Activated CD4-positive, alpha-beta T cell treated with anti-CD3 and anti-CD28 coated beads, Interleukin-2, Interleukin-6, amounts not matched to agents 100 ng/mL and 50 ng/mL, durations not matched to agents 16 hours and 8 hours (primary cell): ENCODE measurements at regions not wholly inside any gene's neighbourhood (a gene's known extent, or its start where the extent isn't known, plus 50 kb on each side); places are given as distances from the start of the nearest gene placed in this dataset.
"Not testable (repeated sequence)": the region's sequence is repeated elsewhere in the genome, so short reads cannot be mapped to it uniquely, and the experiment has no call there.

Experiments used
- DNase-seq: peaks from one replicate; pipeline ENCODE4 v3.0.0-alpha.2; 2020

DNA sequence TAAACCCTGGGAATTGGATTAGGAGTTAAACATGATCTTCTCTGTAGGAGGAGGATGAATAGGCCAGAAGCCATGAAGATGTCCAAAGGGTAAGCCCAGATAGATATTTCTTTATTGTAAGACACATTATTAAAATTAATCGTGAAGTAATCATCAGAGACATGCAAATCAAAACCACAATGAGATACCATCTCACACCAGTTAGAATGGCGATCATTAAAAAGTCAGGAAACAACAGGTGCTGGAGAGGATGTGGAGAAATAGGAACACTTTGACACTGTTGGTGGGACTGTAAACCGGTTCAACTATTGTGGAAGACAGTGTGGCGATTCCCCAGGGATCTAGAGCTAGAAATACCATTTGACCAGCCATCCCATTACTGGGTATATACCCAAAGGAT is 741.2 kb upstream of the ZNF608 start:
- not testable (repeated sequence) for DNase-seq

DNA sequence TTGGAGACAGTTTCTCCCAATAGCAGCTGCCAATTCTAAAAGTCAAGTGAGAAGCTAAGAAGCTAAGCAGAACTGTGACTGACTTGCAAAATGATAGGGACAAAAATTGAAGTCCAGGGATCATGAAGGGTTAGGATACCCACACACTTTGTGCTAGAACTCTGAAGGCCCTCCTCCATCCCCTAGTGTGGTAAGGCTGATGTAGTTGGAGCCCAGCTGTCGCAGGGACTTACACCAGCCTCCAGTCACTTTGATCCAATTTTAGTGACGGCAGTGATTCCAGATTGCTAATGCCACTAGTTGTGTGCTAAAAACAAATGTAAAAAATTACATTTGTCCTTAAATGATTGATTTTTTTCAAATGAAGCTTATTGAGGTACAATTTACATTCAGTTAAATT is 742.7 kb upstream of the ZNF608 start:
- DNase-seq: no peak

- DNase-seq: no peak
These were observed 745.6 kb upstream of the ZNF608 start for GRCh38 chr5:125491986-125492492.

DNA sequence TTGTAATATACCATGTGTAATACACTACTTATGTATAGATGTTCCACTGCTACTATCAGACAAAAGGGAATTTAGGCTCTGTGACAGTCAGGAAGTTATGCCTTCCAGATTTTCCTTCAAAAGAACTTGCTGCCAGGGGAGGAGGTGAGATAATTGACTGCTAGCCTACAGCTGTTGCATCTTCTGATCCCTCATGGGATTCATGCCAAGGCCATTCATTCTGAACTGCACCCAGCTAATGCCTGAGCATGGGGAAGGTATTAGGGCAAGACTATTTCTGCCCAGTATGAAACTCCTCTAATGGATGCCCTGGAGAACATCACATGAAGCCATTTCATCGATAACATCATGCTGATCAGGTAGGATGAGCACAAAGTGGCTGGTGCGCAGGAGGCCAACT is 746.5 kb upstream of the ZNF608 start:
- no peak for DNase-seq

DNA sequence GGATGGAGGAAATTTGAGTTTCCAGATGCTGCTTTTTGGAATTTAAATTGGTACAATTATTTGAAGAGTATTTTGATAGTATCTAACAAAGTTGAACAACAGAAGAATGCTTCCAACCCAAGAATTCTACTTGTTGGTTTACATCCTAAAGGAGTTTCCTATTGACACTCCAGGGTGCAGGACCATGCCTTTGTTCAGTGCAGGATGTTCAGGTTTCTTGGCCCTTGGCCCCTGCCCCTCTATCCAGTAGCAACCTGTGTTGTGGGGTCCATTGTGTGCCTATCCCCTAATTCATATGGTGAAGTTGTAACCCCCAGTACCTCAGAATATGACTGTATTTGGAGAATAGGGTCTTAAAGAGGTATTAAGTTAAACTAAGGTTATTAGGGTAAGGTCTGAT is 750.0 kb upstream of the ZNF608 start:
- DNase-seq: no peak

DNA sequence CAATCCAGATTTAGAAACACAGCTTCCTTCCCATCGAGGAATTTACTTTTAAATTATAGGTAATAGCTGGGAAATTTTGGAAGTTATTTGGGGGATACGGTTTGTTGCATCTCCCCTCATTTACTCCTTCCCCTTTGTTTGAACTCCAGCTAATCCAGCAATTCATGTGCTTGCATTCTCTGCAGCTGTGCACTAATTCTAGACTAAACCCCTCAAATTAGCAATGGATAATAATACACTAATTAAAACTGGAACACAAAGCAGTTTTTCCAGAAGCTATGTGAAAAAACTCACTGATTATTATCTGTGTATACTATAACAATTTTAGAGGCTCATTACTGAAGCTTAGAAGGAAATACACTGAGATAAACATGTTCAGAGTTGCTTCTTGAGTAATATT is 751.2 kb upstream of the ZNF608 start:
- DNase-seq: no peak

GRCh38 chr5:125499636-125500332 is 753.3 kb upstream of the ZNF608 start:
- no peak for DNase-seq

DNA sequence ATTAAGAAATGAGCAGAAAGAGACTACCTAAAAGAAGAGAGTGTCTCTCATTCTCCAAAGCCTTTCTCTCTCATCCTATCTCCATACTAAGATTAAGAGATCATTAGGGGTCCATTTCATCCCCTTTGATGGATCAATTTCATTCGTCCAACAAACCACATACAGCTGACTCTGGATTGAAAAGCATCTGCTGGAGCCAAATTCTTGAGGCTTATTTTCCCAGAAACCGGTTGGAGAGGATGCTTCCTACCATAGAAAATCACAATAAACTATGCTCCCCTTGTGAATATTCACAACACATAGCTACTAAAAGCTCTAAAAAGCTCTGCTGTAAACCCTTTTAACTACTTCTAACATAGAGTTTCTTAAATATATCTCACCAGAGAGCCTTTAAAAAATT is 755.0 kb upstream of the ZNF608 start:
- no peak for DNase-seq

DNA sequence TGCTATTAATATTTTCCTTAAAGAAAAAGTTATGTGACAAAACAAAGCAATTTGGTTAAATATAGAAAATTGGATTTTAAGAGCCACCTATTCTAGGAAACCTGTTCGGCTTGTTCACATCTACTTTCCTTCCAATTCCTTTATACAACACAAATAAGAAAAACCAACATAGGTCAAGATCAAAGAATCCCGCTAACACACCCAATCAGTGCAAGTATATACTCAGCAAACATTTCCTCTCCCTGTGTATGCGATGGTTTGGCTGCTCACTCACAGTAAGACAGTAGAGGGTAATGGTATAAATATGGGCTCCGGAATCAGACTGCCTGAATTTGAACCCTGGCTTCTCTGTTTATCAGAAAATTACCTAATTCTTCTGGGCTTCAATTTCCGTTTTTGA is 757.5 kb upstream of the ZNF608 start:
- no peak for DNase-seq

GRCh38 chr5:125505115-125505514 is 758.7 kb upstream of the ZNF608 start:
- DNase-seq: no peak

DNA sequence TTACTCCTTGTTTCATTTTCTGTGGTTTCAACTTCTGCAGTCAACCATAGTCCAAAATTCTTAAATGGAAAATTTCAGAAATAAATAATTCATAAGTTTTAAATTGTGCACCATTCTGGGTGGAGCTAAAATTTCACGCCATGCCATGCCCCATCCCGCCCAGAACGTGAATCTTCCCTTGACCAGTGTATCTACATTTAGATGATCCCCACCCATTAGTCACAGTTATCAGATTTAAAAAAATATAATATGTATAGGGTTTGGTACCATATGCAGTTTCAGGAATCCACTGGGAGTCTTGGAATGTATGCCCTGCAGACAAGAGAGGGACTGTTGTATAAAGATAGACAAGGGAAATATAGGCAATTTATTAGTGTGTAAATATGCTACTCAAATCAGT is 759.7 kb upstream of the ZNF608 start:
- DNase-seq: no peak

- no peak for DNase-seq
These were observed 761.8 kb upstream of the ZNF608 start for GRCh38 chr5:125508225-125508624.

- DNase-seq: no peak
These were observed 764.2 kb upstream of the ZNF608 start for GRCh38 chr5:125510651-125511050.

DNA sequence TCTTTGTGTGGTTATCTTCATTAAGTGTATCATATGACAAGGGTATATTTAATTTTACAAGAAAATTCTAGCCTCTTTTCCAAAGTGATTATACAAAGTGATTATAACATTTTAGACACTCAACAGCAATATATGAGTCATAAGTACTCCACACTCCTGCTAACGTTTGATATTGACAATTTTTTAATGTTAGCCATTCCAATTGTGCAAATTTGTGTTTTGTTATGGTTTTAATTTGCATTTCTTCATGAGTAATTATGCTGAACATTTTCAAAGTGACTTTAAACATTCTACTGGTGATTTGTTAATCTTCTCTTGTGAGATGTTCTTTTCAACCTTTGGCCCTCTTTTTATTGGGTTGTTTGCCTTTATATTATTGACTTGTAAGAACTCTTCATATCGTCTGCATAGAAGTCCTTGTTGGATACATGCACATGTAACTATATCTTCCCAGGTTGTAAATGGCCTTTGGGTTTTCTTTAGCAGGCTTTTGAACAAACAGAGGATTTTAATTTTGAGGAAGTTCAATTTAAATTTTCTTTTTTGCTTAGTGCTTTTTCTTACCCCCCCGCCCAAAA is 771.6 kb upstream of the ZNF608 start:
- DNase-seq: no peak

GRCh38 chr5:125521289-125521688 is 774.9 kb upstream of the ZNF608 start:
- no peak for DNase-seq

DNA sequence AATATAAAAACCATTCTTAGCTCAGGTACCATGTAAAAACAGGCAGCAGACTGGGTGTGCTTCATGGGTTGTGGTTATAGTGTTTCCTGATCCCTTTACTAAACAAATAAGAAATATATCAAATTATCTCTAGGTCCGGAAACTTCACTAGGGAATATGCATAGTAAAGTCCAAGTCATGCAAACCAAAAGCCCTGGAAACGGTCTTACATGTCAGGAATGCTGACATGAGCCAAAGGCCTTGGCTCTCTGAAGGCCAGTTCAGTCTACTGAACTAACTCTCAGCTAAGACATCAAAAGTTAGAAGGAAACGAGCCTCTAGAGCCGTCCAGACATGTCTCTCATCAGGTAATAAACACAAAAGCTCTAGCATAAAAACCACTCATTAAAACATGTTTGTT is 778.9 kb upstream of the ZNF608 start:
- DNase-seq: no peak

- DNase-seq: no peak
These were observed 780.5 kb upstream of the ZNF608 start for GRCh38 chr5:125526966-125527365.

DNA sequence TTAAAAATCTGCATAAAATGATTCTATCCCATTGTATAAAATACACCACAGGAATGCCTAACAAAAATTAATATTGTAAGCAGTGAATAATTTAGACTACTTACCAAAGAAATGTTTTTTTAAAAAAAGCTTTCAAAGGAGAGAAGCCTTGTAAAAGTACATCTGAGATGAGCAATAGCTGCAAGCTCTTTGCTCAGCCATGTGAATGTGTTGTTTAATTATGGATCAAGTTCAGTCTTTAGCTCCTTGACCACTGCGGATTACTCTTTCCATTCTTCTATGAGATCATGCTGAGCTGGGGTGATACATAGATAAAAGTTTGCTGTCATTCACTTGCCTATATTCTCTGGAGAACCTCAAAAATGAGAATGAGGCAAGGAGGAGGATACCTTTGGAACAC is 782.4 kb upstream of the ZNF608 start:
- DNase-seq: no peak

DNA sequence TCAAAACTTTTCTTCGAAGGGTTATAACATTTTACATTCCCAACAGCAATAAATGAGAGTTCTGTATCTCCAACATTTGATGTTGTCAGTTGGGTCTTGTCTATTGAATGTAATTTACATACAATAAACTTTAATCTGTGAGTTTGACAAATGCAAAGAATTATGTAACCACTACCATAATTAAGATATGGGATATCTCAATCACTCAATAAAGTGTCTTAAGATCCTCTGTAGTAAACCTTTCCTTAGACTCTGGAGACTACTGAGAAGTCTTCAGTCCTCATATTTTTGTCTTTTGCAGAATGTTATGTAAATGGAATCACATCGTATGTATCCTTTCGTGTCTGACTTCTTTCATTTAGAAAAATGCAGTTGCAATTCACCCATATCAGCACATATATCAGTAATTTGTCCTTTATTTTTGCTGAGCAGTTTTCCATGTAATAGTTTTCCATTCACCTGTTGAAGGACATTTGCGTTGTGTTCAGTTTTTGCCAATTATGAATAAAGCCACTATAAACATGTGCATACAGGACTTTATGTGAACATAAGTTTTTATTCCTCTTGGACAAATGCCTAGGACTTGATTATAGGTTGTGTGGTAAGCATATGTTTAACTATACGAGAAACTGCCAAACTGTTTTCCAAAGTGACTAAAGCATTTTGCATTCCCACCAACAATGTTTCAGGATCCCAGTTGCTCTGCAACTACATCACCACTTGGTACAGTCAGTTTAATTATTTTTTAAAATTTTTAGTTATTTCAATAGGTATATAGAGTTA is 784.6 kb upstream of the ZNF608 start:
- DNase-seq: no peak

GRCh38 chr5:125536095-125536494 is 789.7 kb upstream of the ZNF608 start:
- no peak for DNase-seq

DNA sequence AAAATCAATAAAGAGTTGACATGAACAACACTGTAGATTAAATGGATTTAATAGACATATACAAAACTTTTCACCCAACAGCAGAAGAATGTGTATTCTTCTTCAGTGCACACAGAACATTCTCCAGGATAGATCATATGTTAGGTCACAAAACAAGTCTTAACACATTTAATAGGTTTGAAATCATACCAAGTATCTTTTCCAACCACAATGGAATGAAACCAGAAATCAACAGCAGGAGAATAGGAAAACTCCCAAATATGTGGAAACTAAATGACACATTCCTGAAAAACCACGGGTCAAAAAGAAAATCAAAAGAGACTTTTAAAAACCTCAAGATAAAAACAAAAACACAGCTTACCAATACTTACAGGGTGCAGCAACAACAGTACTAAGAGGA is 790.1 kb upstream of the ZNF608 start:
- DNase-seq: no peak

- no peak for DNase-seq
These were observed 791.2 kb upstream of the ZNF608 start for GRCh38 chr5:125537661-125538060.

DNA sequence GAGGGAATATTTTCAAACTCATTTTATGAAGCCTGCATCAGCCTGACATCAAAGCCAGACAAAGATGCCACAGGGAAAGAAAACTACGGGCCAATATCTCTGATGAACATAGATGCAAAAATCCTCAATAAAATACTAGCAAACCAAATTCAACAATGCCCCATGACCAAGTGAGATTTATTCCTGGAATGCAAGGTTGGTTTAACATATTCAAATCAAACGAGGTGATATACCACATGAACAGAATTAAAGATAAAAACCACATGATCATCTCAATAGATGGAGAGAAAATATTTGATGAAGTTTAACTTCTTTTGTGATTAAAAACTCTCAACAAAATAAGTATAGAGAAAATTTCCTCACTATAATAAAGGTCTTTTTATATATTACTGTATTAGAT is 792.0 kb upstream of the ZNF608 start:
- no peak for DNase-seq

DNA sequence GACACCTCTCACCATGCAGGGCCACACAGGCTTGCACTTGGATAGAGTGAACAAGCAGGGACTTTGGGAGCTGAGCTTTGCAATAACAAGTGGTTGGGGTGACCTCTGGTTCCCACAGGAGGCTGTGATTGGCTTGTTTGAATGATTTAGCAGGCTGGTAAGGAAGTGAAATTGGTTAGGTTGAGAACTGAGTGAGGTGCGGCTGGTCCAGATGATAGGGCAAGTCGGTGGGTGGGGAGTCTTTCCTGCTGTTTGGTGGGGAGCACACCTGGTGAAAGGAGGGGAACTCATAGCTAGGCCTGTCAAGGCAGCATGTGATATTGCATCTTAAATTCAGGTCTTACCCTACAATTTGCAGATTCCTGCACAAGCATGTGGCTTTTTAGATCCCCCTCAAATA is 794.6 kb upstream of the ZNF608 start:
- no peak for DNase-seq
